ENCODE measurements at regions not wholly inside any gene's neighbourhood (a gene's known extent, or its start where the extent isn't known, plus 50 kb on each side); places are given as distances from the start of the nearest gene placed in this dataset.
"Not testable (repeated sequence)": the region's sequence is repeated elsewhere in the genome, so short reads cannot be mapped to it uniquely, and the experiment has no call there.

DNA sequence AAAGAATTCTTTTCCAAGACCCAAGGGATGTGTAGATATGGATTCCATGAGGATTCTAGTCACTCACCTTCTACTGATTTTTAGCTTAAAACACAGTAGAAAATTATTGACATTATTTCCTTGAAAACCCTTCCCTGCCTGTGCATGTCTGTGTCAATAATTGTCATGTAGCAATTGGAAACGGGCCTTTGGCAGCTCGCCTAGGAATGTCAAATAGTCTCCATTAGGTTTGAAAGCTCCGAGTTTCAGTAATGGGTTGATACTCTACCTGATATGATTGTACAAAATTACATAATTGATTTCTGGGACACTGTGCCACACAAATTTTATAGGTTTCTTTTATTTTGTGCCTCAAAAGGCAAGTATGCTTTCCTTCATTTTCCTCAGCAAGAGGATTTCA lies 515.2 kb upstream of the ARID1B start:
- no peak for DNase-seq

DNA sequence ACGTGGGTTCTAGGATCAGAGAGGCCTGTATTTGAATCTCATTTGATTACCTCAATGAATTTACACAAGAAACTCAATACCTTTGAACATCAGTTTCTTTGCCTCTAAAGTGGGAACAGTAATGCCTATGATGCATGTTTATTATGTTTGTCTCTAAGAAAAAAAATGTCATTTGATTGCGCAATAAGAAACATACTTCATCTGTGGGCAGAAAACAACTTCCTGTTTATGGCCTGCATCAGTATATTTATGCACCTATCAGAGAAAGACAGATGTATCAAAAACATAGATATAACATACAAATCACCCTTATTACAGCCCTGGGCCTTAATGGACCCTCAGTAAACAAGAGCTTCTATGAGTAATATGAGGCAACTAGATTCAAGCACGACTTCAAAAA lies 516.4 kb upstream of the ARID1B start:
- no peak for DNase-seq

DNA sequence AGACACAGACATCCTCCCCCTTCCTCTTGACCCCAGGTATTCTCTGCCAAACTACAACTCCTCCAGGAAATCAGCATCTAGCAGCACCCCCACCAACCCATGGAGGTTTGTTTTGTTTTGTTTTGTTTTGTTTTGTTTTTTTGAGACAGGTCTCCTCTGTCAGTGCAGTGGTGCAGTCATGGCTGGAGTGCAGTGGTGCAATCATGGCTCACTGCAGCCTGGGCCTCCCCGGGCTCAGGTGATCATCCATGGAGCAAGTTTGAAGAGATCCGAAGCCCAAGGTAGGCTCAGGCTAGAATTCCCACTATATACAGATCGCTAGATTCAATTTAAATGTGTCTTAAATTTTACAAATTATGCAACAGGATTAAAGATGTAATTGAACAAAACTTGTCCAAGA lies 518.2 kb upstream of the ARID1B start:
- DNase-seq: no peak

DNA sequence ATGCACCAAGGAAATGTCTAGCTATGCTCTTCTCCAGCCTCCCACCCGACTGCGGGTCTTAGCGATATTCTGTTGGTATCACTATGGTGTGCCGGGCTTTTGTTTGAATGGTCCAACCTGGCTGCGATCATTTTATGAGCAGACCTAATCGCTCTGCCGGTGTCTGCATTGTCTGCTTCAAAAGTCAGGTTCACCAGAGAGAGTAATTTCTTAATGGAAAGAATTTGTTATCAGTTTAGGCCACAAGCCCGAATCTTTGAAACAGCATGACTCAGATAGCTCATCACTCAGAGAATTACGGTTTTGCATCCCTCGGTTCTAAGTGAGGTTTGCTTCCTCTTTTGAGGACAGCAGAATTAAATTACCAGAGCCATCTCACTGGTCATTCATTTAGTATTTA lies 521.0 kb upstream of the ARID1B start:
- DNase-seq: no peak

DNA sequence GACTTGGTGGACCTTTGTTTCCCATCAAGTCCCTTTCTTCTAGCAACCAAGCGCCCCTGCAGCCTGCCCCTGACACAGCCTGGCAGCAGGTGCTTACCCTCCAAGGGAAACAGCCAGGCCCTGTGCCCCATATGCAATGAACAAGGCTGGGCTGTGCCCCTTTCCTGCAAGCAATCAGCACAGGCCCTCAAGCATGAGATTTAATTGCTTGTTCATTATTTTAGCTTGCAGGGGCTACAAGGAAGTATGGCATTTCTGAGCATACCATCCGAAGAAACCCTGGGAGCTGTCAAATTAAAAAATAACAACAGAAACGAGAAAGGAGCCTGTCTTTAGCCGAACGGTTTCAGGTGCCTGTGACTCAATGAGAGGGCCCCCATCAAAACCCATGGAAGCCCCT lies 522.9 kb upstream of the ARID1B start:
- DNase-seq: no peak

DNA sequence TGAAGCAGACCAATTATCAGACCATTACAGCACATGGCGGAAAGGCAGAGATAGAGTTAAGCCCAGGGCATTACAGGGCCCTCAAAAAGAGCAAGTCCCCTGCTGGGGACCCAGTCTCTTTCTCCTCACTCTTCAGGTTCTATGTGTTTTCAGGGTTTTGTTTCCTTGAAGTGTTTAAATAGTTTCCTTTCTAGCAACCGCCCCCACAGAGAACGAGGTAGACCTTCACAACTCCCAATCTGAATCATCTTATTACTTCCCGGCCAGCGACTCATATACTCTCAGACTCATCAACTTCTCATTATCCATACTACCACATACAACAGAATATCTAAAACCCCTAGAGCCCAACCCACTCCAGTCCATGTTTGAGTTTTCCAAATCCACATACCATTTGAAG lies 526.6 kb upstream of the ARID1B start:
- DNase-seq: no peak

DNA sequence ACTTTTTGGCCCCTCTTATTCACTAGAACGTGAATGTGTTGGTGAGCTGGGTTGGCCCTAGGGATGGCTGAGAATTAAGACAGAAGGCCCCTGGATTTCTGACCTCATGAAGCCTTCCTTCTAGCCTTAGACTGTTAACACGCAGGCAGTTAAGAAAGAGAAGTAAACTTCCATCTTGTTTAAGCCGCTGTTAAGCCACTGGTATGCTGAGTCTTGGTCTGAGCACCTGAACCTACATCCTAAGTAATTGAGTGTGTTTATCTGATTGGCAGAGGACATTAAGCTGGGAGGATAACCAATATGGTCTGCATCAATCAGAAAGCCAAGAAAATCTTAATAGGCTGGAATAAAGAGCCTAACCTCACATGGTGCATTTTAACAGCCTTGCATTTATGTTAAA lies 535.0 kb upstream of the ARID1B start:
- DNase-seq: no peak

DNA sequence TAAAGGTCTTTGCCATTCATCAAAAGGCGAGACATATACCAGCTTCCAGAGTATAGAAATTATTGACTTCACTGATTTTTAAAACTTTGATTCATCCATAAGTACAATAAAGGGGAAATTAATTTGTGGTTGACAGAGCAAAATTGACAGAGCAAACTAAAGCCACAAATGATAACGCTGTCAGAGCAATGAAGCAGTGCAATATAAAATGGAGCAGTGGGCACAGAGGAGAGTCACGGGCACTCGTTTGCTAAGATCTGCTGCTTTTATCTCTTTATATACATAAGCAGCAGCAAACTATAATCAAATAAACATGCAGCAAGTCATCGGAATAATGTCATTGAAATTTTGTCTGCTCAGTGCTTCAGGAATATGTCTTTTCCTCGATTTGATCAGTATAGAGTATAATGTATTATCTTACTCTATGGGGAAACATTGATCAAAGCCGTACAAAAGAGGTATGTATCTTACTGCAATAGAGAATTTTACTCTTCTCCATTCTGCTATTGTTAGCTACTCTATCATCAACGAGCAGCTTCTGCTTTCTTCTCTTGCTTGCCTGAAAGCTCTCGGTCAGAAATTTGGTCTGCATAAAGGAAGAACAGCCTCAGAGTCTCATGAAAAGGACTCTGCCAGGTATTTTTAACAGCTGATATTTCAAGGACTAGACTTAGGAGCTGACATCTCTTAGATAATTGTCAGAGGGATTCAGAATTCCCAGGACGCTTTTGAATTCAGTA lies 546.0 kb upstream of the ARID1B start:
- DNase-seq: no peak

DNA sequence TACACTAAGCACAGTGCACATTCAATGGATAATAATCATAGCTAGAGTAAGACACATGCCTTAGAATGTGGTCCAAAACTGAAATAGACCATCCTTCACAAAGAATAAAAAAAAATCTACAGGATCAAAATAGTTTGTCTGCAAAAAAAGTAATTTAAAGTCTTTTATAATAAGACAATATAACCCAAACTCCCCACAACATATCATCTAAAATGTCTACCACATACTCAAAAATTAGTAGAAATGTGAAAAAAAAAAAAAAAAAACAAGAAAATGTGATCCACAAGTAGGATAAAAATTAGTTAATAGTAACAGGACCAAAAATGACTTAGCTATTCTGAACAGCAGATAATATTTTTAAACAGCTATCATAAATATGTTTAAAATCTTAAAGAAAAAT lies 557.2 kb upstream of the ARID1B start:
- DNase-seq: no peak

DNA sequence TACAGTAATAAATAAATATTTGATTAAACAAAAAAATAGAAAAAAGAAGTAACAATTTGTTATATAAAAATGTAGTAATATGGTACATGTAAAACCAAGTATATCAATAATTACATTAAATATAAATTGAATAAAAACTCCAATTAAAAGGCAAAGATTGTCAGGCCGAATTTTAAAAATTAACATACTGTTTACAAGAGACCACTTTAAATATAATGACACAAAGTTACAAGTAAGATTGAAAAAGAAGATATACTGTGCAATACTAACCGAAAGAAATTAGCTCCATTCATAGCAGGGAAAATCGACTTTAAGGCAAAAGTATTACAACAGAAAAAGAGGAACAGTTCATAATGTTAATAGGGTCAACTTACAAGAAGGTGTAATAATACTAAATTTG lies 571.5 kb upstream of the ARID1B start:
- no peak for DNase-seq

DNA sequence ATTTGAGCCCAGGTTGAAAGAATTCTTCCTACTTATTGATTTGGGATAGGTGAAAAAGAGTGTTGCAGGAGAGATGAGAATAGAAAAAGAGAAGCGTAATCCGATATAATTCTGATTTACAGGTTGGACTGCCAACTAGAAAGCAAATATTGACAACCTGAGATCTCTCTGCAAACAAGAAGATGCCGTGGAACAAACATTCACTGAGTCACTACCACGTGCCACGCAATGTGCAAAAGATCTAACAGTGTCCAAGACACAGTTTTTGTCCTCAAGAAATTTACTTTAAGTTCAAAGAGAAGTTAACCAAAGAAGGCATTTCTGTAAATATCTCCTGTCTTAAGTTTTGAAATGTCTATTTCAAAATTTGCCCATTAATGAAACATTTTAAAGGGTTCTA lies 578.0 kb upstream of the ARID1B start:
- DNase-seq: no peak

DNA sequence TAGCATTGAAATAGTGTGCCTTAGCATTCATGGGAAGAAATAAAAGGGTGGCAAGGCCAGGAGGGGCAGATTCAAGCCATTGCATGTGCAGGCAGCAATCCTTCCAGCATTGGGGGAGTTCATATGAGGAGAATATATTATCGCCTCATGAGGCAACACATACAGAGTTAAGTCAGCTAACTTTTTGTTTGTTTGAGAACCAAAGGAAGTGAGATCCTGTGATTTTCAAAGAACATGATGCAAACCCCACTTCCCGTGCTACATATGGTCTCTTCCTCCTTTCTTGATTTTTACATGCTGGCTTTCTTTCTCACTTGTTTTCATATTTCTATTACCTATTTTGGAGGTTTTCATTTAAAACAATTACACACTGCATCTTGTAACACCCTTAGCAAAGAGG lies 579.7 kb upstream of the ARID1B start:
- no peak for DNase-seq

DNA sequence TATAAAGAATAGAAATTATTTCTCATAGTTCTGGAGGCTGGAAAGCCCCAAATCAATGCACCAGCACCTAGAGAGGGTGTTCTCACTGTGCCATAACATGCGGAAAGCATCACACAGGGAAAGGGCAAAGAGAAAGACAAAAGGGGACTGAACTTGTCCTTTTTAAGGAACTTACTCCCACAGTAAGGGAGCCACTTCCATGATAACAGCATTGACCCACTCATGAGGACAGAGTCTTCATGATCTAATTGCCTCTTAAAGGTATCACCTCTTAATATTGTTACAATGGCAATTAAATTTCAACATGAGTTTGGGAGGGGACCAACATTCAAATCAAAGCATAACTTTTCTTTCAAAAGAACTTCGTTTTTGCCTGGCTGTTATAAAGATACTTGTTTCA lies 582.2 kb upstream of the ARID1B start:
- DNase-seq: no peak

DNA sequence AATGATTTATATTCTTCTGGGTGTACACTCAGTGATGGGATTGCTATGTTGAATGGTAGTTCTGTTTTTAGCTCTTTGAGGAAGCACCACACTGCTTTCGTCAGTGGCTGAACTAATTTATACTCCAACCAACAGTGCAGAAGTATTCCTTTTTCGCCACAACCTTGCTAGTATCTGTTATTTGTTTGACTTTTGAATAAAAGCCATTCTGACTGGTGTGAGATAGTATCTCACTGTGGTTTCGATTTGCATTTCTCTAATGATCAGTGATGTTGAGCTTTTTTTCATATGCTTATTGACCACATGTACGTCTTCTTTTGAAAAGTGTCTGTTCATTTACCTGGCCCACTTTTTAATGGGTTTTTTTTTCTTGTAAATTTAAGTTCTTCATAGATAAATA lies 583.8 kb upstream of the ARID1B start:
- no peak for DNase-seq

DNA sequence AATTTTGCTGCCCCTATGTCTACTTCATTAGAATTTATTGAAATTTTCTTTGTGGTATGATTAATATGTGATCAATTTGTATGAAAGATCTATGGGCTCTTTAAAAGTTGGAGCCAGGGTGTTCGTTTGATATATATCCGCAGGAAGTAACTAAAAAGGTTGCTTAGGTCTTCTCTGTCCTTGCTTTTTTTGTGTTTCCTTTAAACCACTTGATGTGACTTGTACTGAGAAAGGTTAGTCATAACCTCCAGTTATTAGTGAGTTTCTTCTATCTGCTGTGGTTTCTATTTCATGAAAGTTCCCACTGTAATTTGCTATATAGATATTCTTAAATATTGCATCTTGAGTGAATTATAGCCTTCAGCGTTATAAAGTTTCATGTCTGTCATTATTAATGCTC lies 585.3 kb upstream of the ARID1B start:
- DNase-seq: no peak

DNA sequence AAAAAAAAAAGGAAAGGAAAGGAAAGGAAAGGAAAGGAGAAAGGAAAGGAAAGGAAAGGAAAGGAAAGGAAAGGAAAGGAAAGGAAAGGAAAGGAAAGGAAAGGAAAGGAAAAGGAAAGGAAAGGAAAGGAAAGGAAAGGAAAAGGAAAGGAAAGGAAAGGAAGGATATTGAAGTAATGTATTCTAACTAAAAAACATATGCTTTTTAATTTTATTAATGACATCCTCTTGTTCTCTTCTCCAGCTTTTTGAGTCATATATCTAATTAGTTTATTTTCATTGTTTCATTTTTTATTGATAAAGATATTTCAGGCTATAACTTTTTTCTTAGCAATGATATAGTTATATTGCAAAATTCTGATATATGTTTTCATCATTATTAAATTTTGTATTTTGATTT lies 585.8 kb upstream of the ARID1B start:
- DNase-seq: not testable (repeated sequence)

DNA sequence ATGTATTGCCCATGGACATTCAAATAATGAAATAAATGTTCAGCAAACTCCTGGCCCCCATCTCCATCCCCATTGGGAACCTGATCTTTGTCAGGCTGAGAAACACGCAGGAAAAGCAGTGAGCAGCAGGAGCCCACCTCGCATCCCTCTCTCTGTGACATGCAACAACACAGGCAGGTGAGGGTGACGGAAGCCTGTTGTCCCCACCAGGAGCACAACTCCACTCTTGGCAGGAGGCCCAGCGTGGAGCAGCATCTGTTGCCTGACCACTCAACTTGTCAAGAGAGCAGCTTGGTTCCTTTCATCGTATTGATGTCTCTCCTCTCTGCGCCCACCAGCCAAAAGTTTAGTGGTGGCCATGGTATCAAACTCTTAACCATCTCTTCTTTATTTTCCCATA lies 586.9 kb upstream of the ARID1B start:
- DNase-seq: no peak

DNA sequence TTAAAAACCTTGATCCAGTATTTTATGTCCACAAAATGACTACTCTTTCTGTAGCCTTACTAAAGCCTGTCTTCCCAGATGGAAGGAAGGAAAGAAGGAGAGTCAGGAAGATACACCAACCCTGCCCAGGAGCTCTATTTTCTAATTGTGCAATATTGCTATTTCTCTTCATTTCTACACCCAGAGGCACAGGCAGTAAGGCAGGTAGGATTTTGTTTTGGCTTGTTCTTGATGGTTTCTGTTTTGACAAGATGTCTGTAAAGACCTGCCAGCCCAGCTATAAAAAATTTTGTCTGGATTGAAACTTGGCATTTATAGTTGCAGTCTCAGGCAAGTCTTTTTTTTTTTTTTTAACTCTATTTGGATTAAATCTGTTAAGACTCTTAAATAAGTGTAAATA lies 587.5 kb upstream of the ARID1B start:
- no peak for DNase-seq

DNA sequence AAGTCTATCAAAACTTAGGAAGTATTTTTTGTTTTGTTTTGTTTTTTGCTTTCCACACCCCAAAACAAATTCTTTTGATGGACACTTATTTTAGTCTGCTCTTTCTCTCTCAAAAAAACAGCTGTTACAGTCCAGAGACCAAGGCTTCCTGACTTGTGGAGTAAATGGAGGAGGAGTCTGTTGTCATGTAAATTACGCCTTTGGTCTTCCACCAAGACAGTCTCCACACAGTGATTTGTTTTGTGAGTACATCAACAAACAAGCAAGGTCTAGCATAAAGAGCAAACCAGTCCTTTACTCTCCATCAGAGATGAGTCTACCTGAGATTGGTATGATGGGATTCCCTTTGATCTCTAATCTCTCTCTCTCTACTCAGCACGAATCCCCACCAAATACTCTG lies 588.0 kb upstream of the ARID1B start:
- DNase-seq: no peak

DNA sequence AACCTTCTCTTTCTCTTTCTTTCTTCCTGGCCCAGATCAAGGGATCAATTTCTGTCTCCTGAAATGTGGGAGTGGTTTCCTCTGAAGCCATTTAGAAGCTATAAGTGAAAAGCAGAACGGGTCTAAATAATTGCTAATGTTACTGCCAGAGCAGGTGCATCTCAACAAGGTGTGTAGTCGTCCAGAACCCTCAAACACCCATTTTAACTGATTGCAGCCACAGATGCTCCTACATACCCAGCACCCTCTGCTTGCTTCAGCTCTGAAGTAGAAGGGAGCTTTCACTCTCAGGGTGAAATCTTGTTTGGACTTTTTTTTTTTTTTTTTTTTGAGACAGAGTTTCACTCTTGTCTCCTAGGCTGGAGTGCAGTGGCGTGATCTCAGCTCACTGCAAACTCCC lies 592.1 kb upstream of the ARID1B start:
- DNase-seq: no peak

DNA sequence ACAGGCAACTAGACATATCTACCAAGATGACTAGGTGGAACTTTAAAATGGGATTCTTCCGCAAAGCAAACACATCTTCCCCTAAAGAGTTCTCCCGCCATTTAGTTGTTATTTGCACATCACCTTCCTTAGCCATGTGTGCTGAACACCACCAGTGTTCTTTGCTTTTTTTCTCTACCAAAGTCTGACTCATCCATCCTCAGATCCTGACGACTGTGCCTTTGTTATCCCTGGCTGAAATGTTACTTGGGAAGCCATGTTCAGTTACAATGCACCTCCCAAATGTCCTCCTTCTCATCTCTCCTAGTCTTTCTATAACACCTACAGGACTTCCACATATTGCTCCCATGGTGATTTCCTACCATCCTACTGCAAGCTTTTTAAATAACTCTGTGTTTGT lies 593.5 kb upstream of the ARID1B start:
- no peak for DNase-seq

DNA sequence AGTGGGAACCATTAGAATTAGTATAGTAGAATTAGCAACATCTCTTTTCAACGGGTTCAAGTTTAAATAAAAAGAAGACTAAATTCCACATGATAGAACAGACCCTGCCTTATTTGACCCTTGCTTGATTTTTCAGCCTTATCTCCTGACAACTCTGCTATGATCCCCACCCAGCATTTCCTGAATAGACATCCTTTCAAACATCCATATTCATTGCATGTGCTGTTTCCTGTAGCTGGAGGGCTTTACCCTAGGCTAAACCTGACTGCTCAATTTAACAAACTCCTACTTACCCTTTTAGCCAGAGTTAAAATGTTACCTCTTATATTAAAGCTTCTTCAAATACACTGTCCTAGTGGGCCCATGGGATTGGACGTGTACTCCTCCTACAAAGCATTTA lies 594.8 kb upstream of the ARID1B start:
- DNase-seq: no peak

DNA sequence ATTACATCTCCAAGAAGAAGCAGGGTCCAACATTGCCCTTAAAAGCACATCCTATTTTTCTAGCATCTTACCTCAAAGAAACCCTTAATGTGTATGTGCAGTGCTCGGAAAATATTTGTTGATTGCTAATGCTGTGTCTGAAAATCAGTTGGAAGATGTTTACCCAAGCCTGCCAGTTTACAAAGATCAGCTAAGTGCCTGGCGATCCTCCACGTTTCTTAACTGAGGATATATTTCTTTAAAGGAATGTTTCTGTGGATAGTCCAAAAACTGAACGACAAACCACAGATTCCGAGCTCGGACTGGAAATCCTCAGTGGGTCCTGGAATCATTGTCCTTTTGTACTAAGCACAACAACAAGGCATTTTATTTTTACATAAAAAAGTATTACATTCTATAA lies 595.7 kb upstream of the ARID1B start:
- DNase-seq: no peak

DNA sequence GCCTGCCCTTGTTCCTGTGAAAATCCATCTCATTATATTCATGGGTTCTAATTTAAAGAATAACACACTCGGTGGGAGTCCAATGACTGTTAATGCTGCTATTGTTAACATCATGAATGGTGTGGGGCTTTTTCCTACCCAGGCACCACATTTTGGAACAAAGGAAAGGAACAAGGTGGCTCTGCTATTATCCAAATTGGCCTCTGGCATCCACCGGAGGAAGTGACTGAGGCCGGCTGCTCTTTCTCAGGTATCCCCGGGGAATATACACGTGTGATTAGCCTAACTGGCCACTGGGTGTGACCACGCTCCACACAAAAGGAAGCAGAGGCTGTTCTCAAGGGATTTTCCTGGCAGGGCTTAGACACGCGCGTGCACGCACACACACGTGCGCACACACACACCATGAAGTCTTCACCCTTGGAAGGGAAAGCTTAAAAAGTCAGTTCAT lies 601.2 kb upstream of the ARID1B start:
- DNase-seq: no peak

DNA sequence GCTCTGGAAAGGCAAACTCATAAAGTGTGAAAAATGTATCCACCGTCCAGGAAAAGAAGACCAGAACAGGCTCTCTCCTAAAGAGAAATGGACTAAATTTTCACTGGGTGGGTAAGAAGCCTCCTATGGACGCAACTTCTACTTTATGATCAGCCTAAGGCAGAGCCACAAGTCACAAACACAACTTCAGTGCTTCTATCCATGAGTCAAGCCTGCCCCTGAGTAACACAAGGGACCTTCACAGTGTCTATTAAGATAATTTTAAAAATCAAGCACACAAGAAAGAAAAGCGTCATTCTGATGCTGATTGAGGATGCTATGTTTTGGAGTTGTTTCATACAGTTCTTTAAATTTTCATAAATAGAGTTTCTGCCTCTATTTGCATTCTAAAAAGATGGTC lies 601.7 kb upstream of the ARID1B start:
- DNase-seq: no peak

Measured in GF-D8 (cell line).